ENCODE measurements at regions not wholly inside any gene's neighbourhood (a gene's known extent, or its start where the extent isn't known, plus 50 kb on each side); places are given as distances from the start of the nearest gene placed in this dataset.

DNA sequence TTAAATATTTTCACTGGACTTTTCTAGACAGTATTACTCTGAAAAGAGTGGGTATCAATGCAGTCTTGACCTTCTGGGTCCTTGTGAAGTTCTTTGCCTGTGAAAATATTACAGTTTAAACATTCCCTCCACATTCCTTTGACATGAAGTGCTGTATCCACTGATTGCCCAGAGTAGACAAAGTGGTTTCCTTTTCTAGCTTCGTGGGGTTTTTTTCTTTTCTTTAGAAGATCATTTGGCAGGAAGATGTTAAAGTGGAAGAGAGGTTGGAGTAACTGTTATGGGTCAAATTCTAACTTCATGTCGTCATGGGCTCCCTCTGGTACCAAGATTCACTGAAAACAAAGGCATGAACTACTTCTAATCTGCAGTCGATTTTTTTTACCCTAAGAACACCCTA lies 496.9 kb downstream of the EPHA4 start:
- TF ChIP-seq POLR2A (IDR thresholded peaks at IDR 0.05) (no peak), POLR2AphosphoS5 (IDR thresholded peaks at IDR 0.05) (no peak)
- TF ChIP-seq, protein P1, sequence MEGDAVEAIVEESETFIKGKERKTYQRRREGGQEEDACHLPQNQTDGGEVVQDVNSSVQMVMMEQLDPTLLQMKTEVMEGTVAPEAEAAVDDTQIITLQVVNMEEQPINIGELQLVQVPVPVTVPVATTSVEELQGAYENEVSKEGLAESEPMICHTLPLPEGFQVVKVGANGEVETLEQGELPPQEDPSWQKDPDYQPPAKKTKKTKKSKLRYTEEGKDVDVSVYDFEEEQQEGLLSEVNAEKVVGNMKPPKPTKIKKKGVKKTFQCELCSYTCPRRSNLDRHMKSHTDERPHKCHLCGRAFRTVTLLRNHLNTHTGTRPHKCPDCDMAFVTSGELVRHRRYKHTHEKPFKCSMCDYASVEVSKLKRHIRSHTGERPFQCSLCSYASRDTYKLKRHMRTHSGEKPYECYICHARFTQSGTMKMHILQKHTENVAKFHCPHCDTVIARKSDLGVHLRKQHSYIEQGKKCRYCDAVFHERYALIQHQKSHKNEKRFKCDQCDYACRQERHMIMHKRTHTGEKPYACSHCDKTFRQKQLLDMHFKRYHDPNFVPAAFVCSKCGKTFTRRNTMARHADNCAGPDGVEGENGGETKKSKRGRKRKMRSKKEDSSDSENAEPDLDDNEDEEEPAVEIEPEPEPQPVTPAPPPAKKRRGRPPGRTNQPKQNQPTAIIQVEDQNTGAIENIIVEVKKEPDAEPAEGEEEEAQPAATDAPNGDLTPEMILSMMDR (IDR thresholded peaks at IDR 0.05): no peak
